ENCODE measurements at regions not wholly inside any gene's neighbourhood (a gene's known extent, or its start where the extent isn't known, plus 50 kb on each side); places are given as distances from the start of the nearest gene placed in this dataset.

DNA sequence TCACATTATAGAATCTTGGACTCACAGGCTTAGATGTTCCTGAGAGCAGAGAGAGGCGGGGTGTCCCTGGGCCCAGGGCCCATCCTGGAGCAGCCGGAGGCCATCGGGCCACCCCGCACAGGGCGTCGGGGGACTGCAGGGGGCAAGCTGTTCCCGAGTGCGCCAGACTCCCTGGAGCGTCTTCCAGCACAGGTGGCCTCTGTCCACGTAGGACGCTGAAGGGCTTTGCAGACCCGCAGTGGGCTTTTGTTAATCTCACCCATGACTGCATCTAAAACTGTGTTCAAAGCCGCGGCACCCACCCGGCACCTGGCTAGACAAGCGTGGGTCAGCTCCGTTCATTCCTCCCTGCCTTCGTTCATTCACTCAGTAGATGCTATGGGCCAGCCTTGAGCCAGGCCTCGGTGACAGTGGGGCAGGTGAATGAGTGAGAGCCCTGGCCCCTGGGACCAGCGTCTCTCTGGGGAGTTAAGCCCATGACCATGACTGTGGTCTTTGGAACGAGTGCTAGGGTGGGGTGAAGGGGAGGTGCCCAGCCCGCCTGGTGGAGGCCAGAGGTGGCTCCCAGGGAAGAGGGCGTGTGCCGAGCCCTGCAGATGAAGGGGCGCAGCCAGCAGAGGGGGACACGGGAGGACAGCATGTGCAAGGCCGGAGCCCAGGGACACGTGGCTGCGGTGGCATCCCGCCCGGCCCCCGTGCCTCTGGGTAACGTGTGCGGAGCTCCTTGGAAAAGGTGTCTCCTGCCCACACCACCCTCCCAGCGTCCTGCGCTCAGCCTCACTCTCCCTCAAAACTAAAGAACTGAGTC lies 98.3 kb downstream of the HMX1 start:
- no peak for TF ChIP-seq POLR2A (IDR thresholded peaks at IDR 0.05)
- no peak for TF ChIP-seq CTCF (IDR thresholded peaks at IDR 0.05)
- intact Hi-C loops (cut with DNase I) = no loop called here
- Histone ChIP-seq H3K27ac (no peak overlapping the region), H3K27me3 (peaks cover 0 to 14% (median 0%) of the 10 kb centered on the region in 9 donors), H3K9me3 (no peaks in the 10 kb centered on the region), H3K4me3 (no peak overlapping the region), H3K4me1 (no peaks in the 10 kb centered on the region), H3K36me3 (no peaks in the 10 kb centered on the region)
- 81 to 88% (median 82%) methylated on average over 33 to 36 of the region's 36 CpGs for WGBS, 4 donors
- ATAC-seq (no peak), DNase-seq (peak in 2 of 5 donors; percentile 17 to 61)

- Histone ChIP-seq H3K4me1 (no peaks in the 10 kb centered on the region), H3K9me3 (no peaks in the 10 kb centered on the region), H3K27ac (no peak overlapping the region), H3K27me3 (peaks cover 0 to 21% (median 0%) of the 10 kb centered on the region in 9 donors), H3K36me3 (no peaks in the 10 kb centered on the region), H3K4me3 (no peak overlapping the region)
- peak in 2 of 5 donors; percentile 2 to 6 for DNase-seq
- TF ChIP-seq CTCF (IDR thresholded peaks at IDR 0.05) (no peak), POLR2A (IDR thresholded peaks at IDR 0.05) (no peak)
- WGBS, 4 donors = 68 to 77% (median 68%) methylated on average over 14 of the region's 14 CpGs
- intact Hi-C loops (cut with DNase I) = no loop called here
- ATAC-seq = no peak
These were observed 99.0 kb downstream of the HMX1 start for GRCh38 chr4:8772499-8773123.

DNA sequence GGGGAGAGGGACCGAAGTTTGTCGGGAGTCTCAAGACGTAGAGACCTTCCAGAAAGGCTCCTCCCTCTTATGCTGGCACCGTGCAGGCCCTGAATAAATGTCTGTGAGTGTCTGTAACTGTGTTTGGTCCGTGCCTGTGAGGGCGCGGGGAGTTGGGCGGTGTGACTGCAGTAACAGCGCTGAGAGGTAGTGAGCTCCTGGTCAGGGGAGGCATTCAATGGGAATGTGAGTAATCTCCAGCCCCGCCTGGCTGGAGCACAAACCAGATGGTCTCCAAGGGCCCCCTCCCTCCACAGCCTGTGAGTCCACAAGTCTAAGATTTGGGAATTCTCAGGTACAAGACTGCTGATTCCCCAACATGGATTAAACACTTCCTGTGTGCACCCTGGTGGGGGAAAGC lies 100.0 kb downstream of the HMX1 start:
- no peaks in the 10 kb centered on the region for H3K36me3 ChIP-seq
- WGBS, 4 donors = 72 to 84% (median 75%) methylated on average over 9 to 10 of the region's 10 CpGs
- peaks cover 0 to 29% (median 0%) of the 10 kb centered on the region in 9 donors for H3K27me3 ChIP-seq

More for the DNA sequence above, 100.0 kb downstream of the HMX1 start:
- H3K27ac ChIP-seq = no peak overlapping the region
- no peaks in the 10 kb centered on the region for H3K4me1 ChIP-seq
- ATAC-seq (no peak), DNase-seq (peak in 2 of 5 donors; percentile 7 to 29)
- H3K9me3 ChIP-seq = no peaks in the 10 kb centered on the region
- TF ChIP-seq CTCF (IDR thresholded peaks at IDR 0.05) (no peak), POLR2A (IDR thresholded peaks at IDR 0.05) (no peak)
- intact Hi-C loops (cut with DNase I) = no loop called here
- H3K4me3 ChIP-seq = no peak overlapping the region
